Nephron progenitor cell (in vitro differentiated cells): ENCODE measurements at regions not wholly inside any gene's neighbourhood (a gene's known extent, or its start where the extent isn't known, plus 50 kb on each side); places are given as distances from the start of the nearest gene placed in this dataset.

ENCODE experiments used
- DNase-seq: peaks from one replicate; pipeline ENCODE4 v3.0.0; 2021
- H3K27ac Mint-ChIP-seq: 2 replicates; pipeline ENCODE4 v1.8.0; 2021; ENCODE audit warnings: mild to moderate bottlenecking, moderate library complexity, mixed read lengths
- H3K27me3 Mint-ChIP-seq: 2 replicates; pipeline ENCODE4 v1.8.0; 2021; ENCODE audit warnings: mild to moderate bottlenecking, low read depth, mixed read lengths; ENCODE audit not compliant: poor library complexity
- H3K36me3 Mint-ChIP-seq: 2 replicates; pipeline ENCODE4 v1.8.0; 2021; ENCODE audit warnings: low read depth, mixed read lengths
- H3K4me1 Mint-ChIP-seq: 2 replicates; pipeline ENCODE4 v1.8.0; 2021; ENCODE audit warnings: mixed read lengths
- H3K4me3 Mint-ChIP-seq: 2 replicates; pipeline ENCODE4 v1.8.0; 2021; ENCODE audit warnings: mild to moderate bottlenecking, moderate library complexity, mixed read lengths
- H3K9me3 Mint-ChIP-seq: 2 replicates; pipeline ENCODE4 v1.8.0; 2021; ENCODE audit warnings: mild to moderate bottlenecking, moderate library complexity, mixed read lengths
- CTCF ChIP-seq: fragments of 200-600 bp; sonication (generic); IDR thresholded peaks from 2 replicates; pipeline ENCODE4 v1.5.0; 2021; ENCODE audit warnings: antibody characterized with exemption

- H3K4me3 Mint-ChIP-seq: no peak overlapping the region
- no peaks in the 10 kb centered on the region for H3K9me3 Mint-ChIP-seq
- H3K36me3 Mint-ChIP-seq: no peaks in the 10 kb centered on the region
- no peak overlapping the region for H3K27ac Mint-ChIP-seq
- H3K4me1 Mint-ChIP-seq: no peaks in the 10 kb centered on the region
- no peak for DNase-seq
- no peaks in the 10 kb centered on the region for H3K27me3 Mint-ChIP-seq
- no peak for TF ChIP-seq CTCF
Observed at GRCh38 chr7:125511310-125511709, 581.7 kb upstream of the POT1 start.

DNA sequence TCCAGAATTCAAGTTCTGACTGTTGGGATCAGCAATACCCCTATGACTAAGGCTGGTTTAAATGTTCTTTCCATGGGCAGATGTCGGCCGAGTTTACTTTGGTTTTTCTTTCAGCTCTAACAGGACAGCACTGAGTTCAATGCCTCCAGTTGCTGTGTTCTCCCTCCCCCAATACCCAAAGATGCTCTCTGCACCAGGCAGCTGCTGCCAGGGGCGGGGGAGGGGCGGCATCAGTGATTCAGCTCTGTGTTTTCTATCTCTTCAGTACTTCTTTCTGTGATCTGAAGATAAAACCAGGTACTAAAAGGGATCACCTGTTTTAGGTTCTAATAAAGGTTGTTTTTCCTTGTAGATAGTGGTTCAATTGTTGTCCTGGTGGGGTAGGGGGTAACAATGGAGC, 576.7 kb upstream of the POT1 start:
- Mint-ChIP-seq H3K4me1 (no peaks in the 10 kb centered on the region), H3K9me3 (no peaks in the 10 kb centered on the region), H3K36me3 (no peaks in the 10 kb centered on the region), H3K27ac (no peak overlapping the region), H3K27me3 (no peaks in the 10 kb centered on the region), H3K4me3 (no peak overlapping the region)
- no peak for TF ChIP-seq CTCF
- peak; percentile 4 for DNase-seq

GRCh38 chr7:125504848-125505247, 575.2 kb upstream of the POT1 start:
- no peaks in the 10 kb centered on the region for H3K36me3 Mint-ChIP-seq
- no peak for DNase-seq
- H3K27me3 Mint-ChIP-seq: no peaks in the 10 kb centered on the region
- no peaks in the 10 kb centered on the region for H3K4me1 Mint-ChIP-seq
- H3K4me3 Mint-ChIP-seq: no peak overlapping the region
- H3K27ac Mint-ChIP-seq: no peak overlapping the region
- no peaks in the 10 kb centered on the region for H3K9me3 Mint-ChIP-seq
- no peak for TF ChIP-seq CTCF

DNA sequence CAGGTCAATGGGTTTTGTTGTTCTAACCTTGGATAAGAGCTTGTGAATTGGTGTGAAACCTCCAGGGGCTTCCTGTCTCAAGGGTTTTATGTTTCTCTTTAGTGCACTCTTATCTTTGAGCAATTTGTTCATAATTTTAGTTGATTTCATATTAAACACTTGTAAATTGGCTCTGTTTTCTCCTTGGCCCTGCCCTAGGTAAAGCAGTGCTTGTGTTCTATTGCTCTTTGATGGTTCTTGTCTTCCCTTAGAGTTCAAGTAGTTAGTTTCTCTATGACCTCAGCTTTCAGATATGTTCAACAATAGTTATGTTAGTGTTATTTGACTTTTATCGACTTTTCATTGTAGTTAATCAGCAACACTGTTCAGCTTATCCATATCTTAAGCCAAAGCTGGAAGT, 566.4 kb upstream of the POT1 start:
- Mint-ChIP-seq H3K36me3 (no peaks in the 10 kb centered on the region), H3K27ac (no peak overlapping the region), H3K4me1 (no peaks in the 10 kb centered on the region), H3K27me3 (peaks cover 5% of the 10 kb centered on the region), H3K9me3 (no peaks in the 10 kb centered on the region), H3K4me3 (no peak overlapping the region)
- TF ChIP-seq CTCF: no peak
- DNase-seq: no peak

GRCh38 chr7:125492521-125492920, 562.9 kb upstream of the POT1 start:
- no peak overlapping the region for H3K27ac Mint-ChIP-seq
- no peak for DNase-seq
- H3K36me3 Mint-ChIP-seq: no peaks in the 10 kb centered on the region
- no peak for TF ChIP-seq CTCF
- no peaks in the 10 kb centered on the region for H3K9me3 Mint-ChIP-seq
- H3K27me3 Mint-ChIP-seq: peaks cover 7% of the 10 kb centered on the region
- H3K4me3 Mint-ChIP-seq: no peak overlapping the region
- H3K4me1 Mint-ChIP-seq: no peaks in the 10 kb centered on the region

DNA sequence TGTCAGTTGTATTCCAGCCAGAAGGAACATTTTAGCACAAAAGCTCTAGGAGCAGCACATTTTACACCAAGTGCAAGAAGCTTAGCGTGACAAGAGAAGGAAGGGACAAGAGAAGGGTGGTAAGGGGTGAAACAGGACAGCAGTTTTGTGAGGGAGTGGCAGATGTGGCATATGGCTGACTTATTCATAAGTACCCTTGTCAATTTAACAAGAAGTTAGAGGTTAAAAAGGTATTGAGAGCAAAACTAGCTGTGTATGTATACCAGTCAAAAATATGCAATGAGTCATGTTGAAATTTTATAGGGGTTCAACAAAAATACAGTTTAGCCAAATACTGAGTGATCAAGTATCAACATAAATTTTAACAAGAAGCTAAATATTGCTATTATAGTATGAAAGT, 561.5 kb upstream of the POT1 start:
- Mint-ChIP-seq H3K27me3 (peaks cover 7% of the 10 kb centered on the region), H3K27ac (no peak overlapping the region), H3K4me3 (no peak overlapping the region), H3K4me1 (no peaks in the 10 kb centered on the region), H3K9me3 (no peaks in the 10 kb centered on the region), H3K36me3 (no peaks in the 10 kb centered on the region)
- DNase-seq: no peak
- no peak for TF ChIP-seq CTCF
